PC-9 (cell line): ENCODE measurements at regions not wholly inside any gene's neighbourhood (a gene's known extent, or its start where the extent isn't known, plus 50 kb on each side); places are given as distances from the start of the nearest gene placed in this dataset.
A peak's percentile ranks its signal among the peaks of the same experiment; 100 is the strongest.

Experiments
- CTCF ChIP-seq: fragments of 200-600 bp; sonication (generic); conservative IDR thresholded peaks from 2 replicates; pipeline ENCODE4 v1.6.1; 2017; ENCODE audit warnings: mixed run types, antibody characterized with exemption, mild to moderate bottlenecking, moderate library complexity
- EZH2 ChIP-seq: fragments of 200-600 bp; sonication (generic); IDR thresholded peaks from 2 replicates; pipeline ENCODE4 v1.8.0; 2017; ENCODE audit warnings: antibody characterized with exemption, low read depth

GRCh38 chr3:61371123-61371522, 119.9 kb upstream of the FHIT start:
- peak; percentile 59 for TF ChIP-seq CTCF
- no peak for TF ChIP-seq EZH2
